ENCODE measurements at regions not wholly inside any gene's neighbourhood (a gene's known extent, or its start where the extent isn't known, plus 50 kb on each side); places are given as distances from the start of the nearest gene placed in this dataset.

GRCh38 chr5:8436924-8437323 is 568.0 kb downstream of the MTRR start:
- ATAC-seq (no peak), DNase-seq (no peak)
- H3K27ac ChIP-seq = no peak overlapping the region
- H3K4me3 ChIP-seq = no peak overlapping the region
- no peaks in the 10 kb centered on the region for H3K4me1 ChIP-seq
- TF ChIP-seq, protein P1, sequence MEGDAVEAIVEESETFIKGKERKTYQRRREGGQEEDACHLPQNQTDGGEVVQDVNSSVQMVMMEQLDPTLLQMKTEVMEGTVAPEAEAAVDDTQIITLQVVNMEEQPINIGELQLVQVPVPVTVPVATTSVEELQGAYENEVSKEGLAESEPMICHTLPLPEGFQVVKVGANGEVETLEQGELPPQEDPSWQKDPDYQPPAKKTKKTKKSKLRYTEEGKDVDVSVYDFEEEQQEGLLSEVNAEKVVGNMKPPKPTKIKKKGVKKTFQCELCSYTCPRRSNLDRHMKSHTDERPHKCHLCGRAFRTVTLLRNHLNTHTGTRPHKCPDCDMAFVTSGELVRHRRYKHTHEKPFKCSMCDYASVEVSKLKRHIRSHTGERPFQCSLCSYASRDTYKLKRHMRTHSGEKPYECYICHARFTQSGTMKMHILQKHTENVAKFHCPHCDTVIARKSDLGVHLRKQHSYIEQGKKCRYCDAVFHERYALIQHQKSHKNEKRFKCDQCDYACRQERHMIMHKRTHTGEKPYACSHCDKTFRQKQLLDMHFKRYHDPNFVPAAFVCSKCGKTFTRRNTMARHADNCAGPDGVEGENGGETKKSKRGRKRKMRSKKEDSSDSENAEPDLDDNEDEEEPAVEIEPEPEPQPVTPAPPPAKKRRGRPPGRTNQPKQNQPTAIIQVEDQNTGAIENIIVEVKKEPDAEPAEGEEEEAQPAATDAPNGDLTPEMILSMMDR (IDR thresholded peaks at IDR 0.05) = no peak
- H3K36me3 ChIP-seq = no peaks in the 10 kb centered on the region
- intact Hi-C loops (cut with DNase I) = no loop called here
- H3K9me3 ChIP-seq = no peaks in the 10 kb centered on the region
- H3K27me3 ChIP-seq = no peaks in the 10 kb centered on the region

GRCh38 chr5:8445139-8445538 is 576.2 kb downstream of the MTRR start:
- H3K36me3 ChIP-seq = no peaks in the 10 kb centered on the region
- DNase-seq = no peak
- H3K27ac ChIP-seq = no peak overlapping the region
- no peak for ATAC-seq
- H3K4me3 ChIP-seq = no peak overlapping the region
- no peaks in the 10 kb centered on the region for H3K27me3 ChIP-seq
- TF ChIP-seq, protein P1 (IDR thresholded peaks at IDR 0.05) = no peak
- H3K9me3 ChIP-seq = peaks cover 0 to 4% of the 10 kb centered on the region in 2 donors
- no peaks in the 10 kb centered on the region for H3K4me1 ChIP-seq
- intact Hi-C loops (cut with DNase I) = no loop called here

DNA sequence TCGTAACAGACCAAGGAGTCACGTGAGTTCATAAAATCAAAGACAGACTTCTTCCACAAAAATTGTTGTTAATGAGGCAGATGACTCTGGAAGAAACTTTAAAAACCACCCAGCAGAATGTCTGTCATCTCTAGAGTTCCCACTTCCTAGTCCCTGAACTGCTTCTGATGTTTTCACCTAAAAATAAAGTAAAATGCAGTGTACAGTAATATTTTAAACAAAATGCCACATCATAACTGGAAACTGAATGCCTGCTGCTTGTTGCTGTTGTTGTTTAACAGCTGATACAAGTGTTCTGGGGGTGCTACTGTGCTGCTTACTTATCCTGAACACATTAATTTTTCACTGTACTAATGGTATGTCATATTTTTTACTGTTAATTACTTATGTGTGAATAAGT is 577.2 kb downstream of the MTRR start:
- intact Hi-C loops (cut with DNase I) = no loop called here
- H3K4me3 ChIP-seq = no peak overlapping the region
- no peak overlapping the region for H3K27ac ChIP-seq
- TF ChIP-seq, protein P1 (IDR thresholded peaks at IDR 0.05) = no peak
- DNase-seq (no peak), ATAC-seq (no peak)
- no peaks in the 10 kb centered on the region for H3K36me3 ChIP-seq
- H3K27me3 ChIP-seq = no peaks in the 10 kb centered on the region
- no peaks in the 10 kb centered on the region for H3K4me1 ChIP-seq
- H3K9me3 ChIP-seq = peaks cover 0 to 4% of the 10 kb centered on the region in 2 donors

- H3K27me3 ChIP-seq = no peaks in the 10 kb centered on the region
- peak overlapping the region in 1 of 2 donors; percentile 67 for H3K4me3 ChIP-seq
- peak overlapping the region; percentile 78 to 83 for H3K27ac ChIP-seq
- H3K9me3 ChIP-seq = no peaks in the 10 kb centered on the region
- no peaks in the 10 kb centered on the region for H3K36me3 ChIP-seq
- TF ChIP-seq, protein P1 (IDR thresholded peaks at IDR 0.05) = no peak
- ATAC-seq (no peak), DNase-seq (peak in 1 of 4 donors; percentile 0)
- H3K4me1 ChIP-seq = peaks cover 4 to 6% of the 10 kb centered on the region in 2 donors
- intact Hi-C loops (cut with DNase I) = no loop called here
These were observed 587.9 kb downstream of the MTRR start for GRCh38 chr5:8456846-8457186.

DNA sequence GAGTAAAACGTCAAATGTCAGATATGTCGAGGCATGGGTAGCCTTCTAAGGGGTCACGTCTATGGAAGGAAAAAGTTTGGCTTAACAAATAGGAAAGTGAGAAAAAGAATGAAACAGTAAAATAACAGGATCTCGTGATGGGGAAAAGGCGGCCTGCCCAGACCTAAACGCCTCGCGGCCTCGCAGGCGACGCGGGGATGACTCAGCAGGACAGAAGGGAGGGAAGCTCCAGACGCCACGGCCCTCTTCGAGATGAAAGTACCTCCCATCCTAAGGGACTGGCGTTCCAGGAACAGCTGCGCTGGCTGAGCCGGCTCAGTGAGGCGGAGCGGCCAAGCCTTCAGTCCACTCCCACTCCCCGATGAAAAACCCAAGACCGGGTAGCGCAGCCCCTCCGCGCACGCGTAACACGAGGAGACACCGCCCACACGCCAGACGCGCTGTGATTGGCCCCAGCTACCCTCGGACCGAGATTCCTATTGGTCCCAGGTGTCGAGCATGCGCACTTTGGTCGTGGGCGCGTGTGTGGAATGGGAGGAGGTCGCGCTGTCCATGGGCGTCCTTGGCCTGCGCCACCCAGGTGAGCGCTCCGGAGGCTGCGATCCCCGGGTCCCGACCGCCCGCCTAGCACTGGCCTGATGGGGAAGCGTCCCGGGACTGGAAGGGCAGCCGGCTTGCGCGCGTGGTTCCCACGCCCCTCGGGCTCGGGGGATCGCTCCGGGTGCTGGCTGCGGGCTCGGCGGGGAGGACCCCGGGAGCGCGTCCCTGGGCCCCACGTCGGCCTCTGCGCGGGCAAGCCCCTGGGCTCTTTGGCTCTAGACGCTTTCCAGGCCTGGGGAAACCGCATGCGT is 588.5 kb downstream of the MTRR start:
- TF ChIP-seq, protein P1 (IDR thresholded peaks at IDR 0.05) = no peak
- Histone ChIP-seq H3K27ac (peak overlapping the region; percentile 78 to 83), H3K4me3 (peak overlapping the region; percentile 67 to 76), H3K36me3 (no peaks in the 10 kb centered on the region), H3K27me3 (no peaks in the 10 kb centered on the region), H3K4me1 (peaks cover 4 to 6% of the 10 kb centered on the region in 2 donors), H3K9me3 (no peaks in the 10 kb centered on the region)
- DNase-seq = peak; percentile 87 to 96 (median 94)
- ATAC-seq = peak; percentile 99
- intact Hi-C loops (cut with DNase I) = no loop called here

All from left lung (tissue), 4 donors.